Right atrium auricular region (tissue), 2 donors: ENCODE measurements at regions not wholly inside any gene's neighbourhood (a gene's known extent, or its start where the extent isn't known, plus 50 kb on each side); places are given as distances from the start of the nearest gene placed in this dataset.

Source experiments
- DNase-seq: peaks from one replicate; pipeline ENCODE4 v3.0.0-alpha.2; 2019; ENCODE audit warnings: low spot score
- H3K27ac ChIP-seq, 2 donors: fragments of 200-600 bp; sonication (generic); 1 replicate in 1 of 2; 2 replicates in 1 of 2; pipeline ENCODE4 v1.5.1; 2016 to 2019
- H3K27me3 ChIP-seq, 2 donors: fragments of 200-600 bp; sonication (generic); one replicate each; pipeline versions ENCODE4 v1.5.1 to v1.6.0; 2017 to 2019
- H3K36me3 ChIP-seq: fragments of 200-600 bp; sonication (generic); one replicate; pipeline ENCODE4 v1.5.1; 2016
- H3K4me1 ChIP-seq, 2 donors: fragments of 200-600 bp; sonication (generic); one replicate each; pipeline versions ENCODE4 v1.5.1 to v1.6.0; 2017 to 2019
- H3K4me3 ChIP-seq, 2 donors: fragments of 200-600 bp; sonication (generic); 1 replicate in 1 of 2; 2 replicates in 1 of 2; pipeline ENCODE4 v1.5.1; 2017 to 2019; ENCODE audit warnings: mild to moderate bottlenecking in 1 of 2, moderate library complexity in 1 of 2
- H3K9me3 ChIP-seq, 2 donors: fragments of 200-600 bp; sonication (generic); one replicate each; pipeline ENCODE4 v1.5.1; 2019
- TF ChIP-seq, protein P1 (sequence below), 2 donors: fragments of 200-600 bp; sonication (generic); IDR thresholded peaks; one replicate each; pipeline ENCODE4 v1.5.1; 2019; ENCODE audit warnings: antibody characterized with exemption in 2 of 2

DNA sequence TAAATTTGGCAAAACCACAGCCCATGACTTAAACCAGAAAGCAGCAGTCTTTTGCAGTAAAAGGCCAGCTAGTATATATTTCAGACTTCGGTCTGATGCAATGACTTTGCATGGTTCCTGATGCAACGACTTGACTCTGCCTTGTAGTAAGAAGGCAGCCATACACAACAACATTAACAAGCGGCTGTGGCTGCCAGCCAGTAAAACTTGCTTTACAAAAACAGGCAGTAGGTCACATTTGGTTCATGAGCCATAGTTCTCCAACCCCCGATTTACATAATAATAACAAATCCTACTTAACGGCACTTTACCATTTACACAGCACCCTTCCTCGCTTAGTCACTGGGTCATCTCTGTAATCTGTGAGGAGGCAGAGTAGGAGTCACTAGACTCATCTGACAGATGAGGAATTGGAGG lies 410.3 kb downstream of the LRATD1 start:
- TF ChIP-seq, protein P1, sequence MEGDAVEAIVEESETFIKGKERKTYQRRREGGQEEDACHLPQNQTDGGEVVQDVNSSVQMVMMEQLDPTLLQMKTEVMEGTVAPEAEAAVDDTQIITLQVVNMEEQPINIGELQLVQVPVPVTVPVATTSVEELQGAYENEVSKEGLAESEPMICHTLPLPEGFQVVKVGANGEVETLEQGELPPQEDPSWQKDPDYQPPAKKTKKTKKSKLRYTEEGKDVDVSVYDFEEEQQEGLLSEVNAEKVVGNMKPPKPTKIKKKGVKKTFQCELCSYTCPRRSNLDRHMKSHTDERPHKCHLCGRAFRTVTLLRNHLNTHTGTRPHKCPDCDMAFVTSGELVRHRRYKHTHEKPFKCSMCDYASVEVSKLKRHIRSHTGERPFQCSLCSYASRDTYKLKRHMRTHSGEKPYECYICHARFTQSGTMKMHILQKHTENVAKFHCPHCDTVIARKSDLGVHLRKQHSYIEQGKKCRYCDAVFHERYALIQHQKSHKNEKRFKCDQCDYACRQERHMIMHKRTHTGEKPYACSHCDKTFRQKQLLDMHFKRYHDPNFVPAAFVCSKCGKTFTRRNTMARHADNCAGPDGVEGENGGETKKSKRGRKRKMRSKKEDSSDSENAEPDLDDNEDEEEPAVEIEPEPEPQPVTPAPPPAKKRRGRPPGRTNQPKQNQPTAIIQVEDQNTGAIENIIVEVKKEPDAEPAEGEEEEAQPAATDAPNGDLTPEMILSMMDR (IDR thresholded peaks at IDR 0.05) = no peak
- no peak overlapping the region for H3K27ac ChIP-seq
- no peaks in the 10 kb centered on the region for H3K4me1 ChIP-seq

DNA sequence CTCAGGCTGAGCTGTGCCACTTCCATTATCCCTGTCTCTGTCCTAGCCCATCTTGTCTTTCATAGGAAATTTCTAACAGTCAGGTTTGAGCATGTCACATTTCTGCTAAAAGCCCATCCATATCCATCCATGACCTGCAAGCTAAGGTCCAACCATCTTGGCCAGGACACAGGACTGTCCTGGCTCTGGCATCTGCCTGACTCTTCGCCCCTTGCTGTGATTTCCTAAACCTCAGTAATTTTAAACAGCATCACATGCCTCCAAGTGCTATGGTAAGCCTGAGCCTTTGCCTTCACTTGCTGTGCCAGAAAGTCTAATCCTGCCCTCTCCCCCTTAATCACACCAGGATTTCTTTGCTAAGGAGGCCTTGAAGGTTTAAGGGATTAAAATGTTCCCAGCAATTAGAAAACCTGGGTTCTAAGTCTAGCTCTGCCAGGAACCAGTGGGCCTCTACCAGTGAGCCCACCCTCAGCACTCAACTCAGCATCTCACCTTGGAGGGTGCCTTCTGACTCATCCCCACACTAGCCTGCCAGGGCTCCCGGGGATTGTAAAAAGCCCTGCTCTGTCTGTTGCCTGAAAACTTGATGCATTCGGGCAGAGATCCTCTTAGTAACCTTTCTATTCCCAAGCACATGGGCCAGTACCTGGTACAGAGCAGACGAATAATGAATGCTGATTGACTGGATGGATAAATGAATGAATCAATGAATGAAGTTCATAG lies 411.0 kb downstream of the LRATD1 start:
- Histone ChIP-seq H3K4me1 (no peaks in the 10 kb centered on the region), H3K27ac (no peak overlapping the region), H3K4me3 (no peak overlapping the region), H3K36me3 (no peaks in the 10 kb centered on the region), H3K27me3 (no peaks in the 10 kb centered on the region), H3K9me3 (no peaks in the 10 kb centered on the region)
- TF ChIP-seq, protein P1 (IDR thresholded peaks at IDR 0.05) = no peak
- no peak for DNase-seq

More for the DNA sequence above, 410.3 kb downstream of the LRATD1 start:
- H3K9me3 ChIP-seq = no peaks in the 10 kb centered on the region
- no peak for DNase-seq
- no peaks in the 10 kb centered on the region for H3K27me3 ChIP-seq
- no peak overlapping the region for H3K4me3 ChIP-seq
- no peaks in the 10 kb centered on the region for H3K36me3 ChIP-seq

DNA sequence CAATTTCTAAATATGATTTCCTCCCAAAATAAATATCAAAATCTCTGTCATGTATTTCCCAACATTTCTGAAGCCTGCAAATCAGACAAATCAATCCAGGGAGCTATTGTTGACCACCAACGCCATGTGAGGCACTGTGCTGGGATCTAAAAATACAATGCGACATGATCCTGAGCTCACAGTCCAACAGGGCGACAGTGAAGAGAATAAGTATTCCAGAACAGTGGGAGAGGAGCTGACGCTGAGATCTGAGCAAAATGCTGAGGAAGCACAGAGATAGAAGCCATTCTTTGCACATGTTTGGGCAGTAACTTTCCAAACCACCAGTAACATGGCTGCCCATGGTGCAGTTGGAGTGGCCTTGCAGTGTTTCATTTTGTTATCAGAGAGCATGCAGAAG lies 412.5 kb downstream of the LRATD1 start:
- Histone ChIP-seq H3K9me3 (no peaks in the 10 kb centered on the region), H3K4me3 (no peak overlapping the region), H3K4me1 (no peaks in the 10 kb centered on the region), H3K27ac (no peak overlapping the region), H3K27me3 (no peaks in the 10 kb centered on the region), H3K36me3 (no peaks in the 10 kb centered on the region)
- DNase-seq = no peak
- TF ChIP-seq, protein P1 (IDR thresholded peaks at IDR 0.05) = no peak

DNA sequence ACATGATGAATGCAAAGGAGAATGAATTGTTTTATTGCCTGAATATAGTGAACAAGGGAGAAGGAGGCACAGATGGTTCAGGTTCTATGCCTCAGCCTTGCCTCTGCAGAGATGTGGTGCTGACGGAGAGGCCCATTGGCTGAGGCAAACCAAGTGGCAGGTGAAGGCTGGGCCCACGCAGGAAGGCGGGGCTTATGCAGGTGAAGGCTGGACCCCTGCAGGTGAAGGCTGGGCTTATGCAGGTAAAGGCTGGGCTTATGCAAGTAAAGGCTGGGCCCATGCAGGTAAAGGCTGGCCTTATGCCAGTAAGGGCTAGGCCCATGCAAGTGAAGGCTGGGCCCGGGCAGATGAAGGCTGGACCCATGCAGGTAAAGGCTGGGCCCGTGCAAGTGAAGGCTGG lies 414.7 kb downstream of the LRATD1 start:
- no peaks in the 10 kb centered on the region for H3K36me3 ChIP-seq
- H3K4me3 ChIP-seq = no peak overlapping the region
- H3K4me1 ChIP-seq = no peaks in the 10 kb centered on the region
- H3K27me3 ChIP-seq = no peaks in the 10 kb centered on the region
- no peak overlapping the region for H3K27ac ChIP-seq
- H3K9me3 ChIP-seq = no peaks in the 10 kb centered on the region
- DNase-seq = no peak
- TF ChIP-seq, protein P1 (IDR thresholded peaks at IDR 0.05) = no peak

DNA sequence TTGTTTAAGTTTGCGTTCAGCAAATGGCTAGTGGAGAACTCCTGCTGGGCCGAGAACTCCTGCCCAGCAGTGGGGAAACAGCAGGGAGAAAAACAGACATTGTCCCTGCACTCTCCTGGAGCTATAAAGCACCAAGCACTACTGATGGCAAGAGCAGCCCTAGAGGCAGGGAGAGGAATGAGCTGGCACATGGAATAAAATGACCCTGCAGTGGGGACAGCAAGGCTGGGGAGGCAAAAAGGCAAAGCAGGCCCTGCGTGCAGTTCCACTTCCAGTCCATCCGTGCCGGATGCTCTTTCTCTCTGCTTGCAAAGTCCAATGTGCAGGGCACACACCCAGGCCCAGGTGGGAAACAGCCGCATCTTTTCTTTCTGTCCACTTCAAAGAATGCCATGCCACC lies 415.5 kb downstream of the LRATD1 start:
- TF ChIP-seq, protein P1 (IDR thresholded peaks at IDR 0.05) = no peak
- H3K4me3 ChIP-seq = no peak overlapping the region
- DNase-seq = no peak
- no peaks in the 10 kb centered on the region for H3K27me3 ChIP-seq
- H3K27ac ChIP-seq = no peak overlapping the region
- no peaks in the 10 kb centered on the region for H3K9me3 ChIP-seq
- H3K36me3 ChIP-seq = no peaks in the 10 kb centered on the region
- H3K4me1 ChIP-seq = no peaks in the 10 kb centered on the region
